ENCODE measurements at regions not wholly inside any gene's neighbourhood (a gene's known extent, or its start where the extent isn't known, plus 50 kb on each side); places are given as distances from the start of the nearest gene placed in this dataset.

GRCh38 chr20:55439070-55439469 is 566.2 kb downstream of the CBLN4 start:
- H3K4me1 ChIP-seq: no peaks in the 10 kb centered on the region
- TF ChIP-seq POLR2AphosphoS5 (IDR thresholded peaks at IDR 0.05; ENCODE audit: insufficient read depth in 1 of 2, low read depth in 1 of 2) (no peak), CTCF (IDR thresholded peaks at IDR 0.05) (no peak), POLR2A (IDR thresholded peaks at IDR 0.05) (no peak)
- H3K4me3 ChIP-seq: no peak overlapping the region
- no peak for DNase-seq (ENCODE audit: extremely low spot score in 2 of 2)
- H3K27ac ChIP-seq: no peak overlapping the region
- H3K36me3 ChIP-seq: no peaks in the 10 kb centered on the region
- intact Hi-C loops (cut with DNase I): no loop called here
- no peaks in the 10 kb centered on the region for H3K9me3 ChIP-seq
- no peaks in the 10 kb centered on the region for H3K27me3 ChIP-seq

GRCh38 chr20:55437798-55438415 is 567.4 kb downstream of the CBLN4 start:
- no peak for TF ChIP-seq CTCF (IDR thresholded peaks at IDR 0.05)
- no peak for TF ChIP-seq POLR2A (IDR thresholded peaks at IDR 0.05)
- no peak for TF ChIP-seq POLR2AphosphoS5 (IDR thresholded peaks at IDR 0.05; ENCODE audit: insufficient read depth in 1 of 2, low read depth in 1 of 2)
- Histone ChIP-seq H3K27me3 (no peaks in the 10 kb centered on the region), H3K9me3 (no peaks in the 10 kb centered on the region), H3K27ac (no peak overlapping the region), H3K36me3 (no peaks in the 10 kb centered on the region), H3K4me1 (no peaks in the 10 kb centered on the region), H3K4me3 (no peak overlapping the region)
- no peak for DNase-seq (ENCODE audit: extremely low spot score in 2 of 2)
- intact Hi-C loops (cut with DNase I): no loop called here

- Histone ChIP-seq H3K36me3 (no peaks in the 10 kb centered on the region), H3K4me3 (no peak overlapping the region), H3K27ac (no peak overlapping the region), H3K27me3 (no peaks in the 10 kb centered on the region), H3K4me1 (peaks cover 7% of the 10 kb centered on the region), H3K9me3 (no peaks in the 10 kb centered on the region)
- no peak for TF ChIP-seq CTCF (IDR thresholded peaks at IDR 0.05)
- no peak for TF ChIP-seq POLR2AphosphoS5 (IDR thresholded peaks at IDR 0.05; ENCODE audit: insufficient read depth in 1 of 2, low read depth in 1 of 2)
- no peak for TF ChIP-seq POLR2A (IDR thresholded peaks at IDR 0.05)
- DNase-seq (ENCODE audit: extremely low spot score in 2 of 2): no peak
- intact Hi-C loops (cut with DNase I): no loop called here
These were observed 580.4 kb downstream of the CBLN4 start for GRCh38 chr20:55424968-55425367.

GRCh38 chr20:55424476-55424875 is 580.8 kb downstream of the CBLN4 start:
- peaks cover 7% of the 10 kb centered on the region for H3K4me1 ChIP-seq
- H3K27me3 ChIP-seq: no peaks in the 10 kb centered on the region
- H3K9me3 ChIP-seq: no peaks in the 10 kb centered on the region
- H3K4me3 ChIP-seq: no peak overlapping the region
- no peak for DNase-seq (ENCODE audit: extremely low spot score in 2 of 2)
- TF ChIP-seq POLR2A (IDR thresholded peaks at IDR 0.05) (no peak), CTCF (IDR thresholded peaks at IDR 0.05) (no peak), POLR2AphosphoS5 (IDR thresholded peaks at IDR 0.05; ENCODE audit: insufficient read depth in 1 of 2, low read depth in 1 of 2) (no peak)
- no peak overlapping the region for H3K27ac ChIP-seq
- no peaks in the 10 kb centered on the region for H3K36me3 ChIP-seq
- intact Hi-C loops (cut with DNase I): no loop called here

GRCh38 chr20:55417836-55418235 is 587.5 kb downstream of the CBLN4 start:
- DNase-seq (ENCODE audit: extremely low spot score in 2 of 2): no peak
- no peak overlapping the region for H3K27ac ChIP-seq
- TF ChIP-seq POLR2A (IDR thresholded peaks at IDR 0.05): no peak
- no peak for TF ChIP-seq POLR2AphosphoS5 (IDR thresholded peaks at IDR 0.05; ENCODE audit: insufficient read depth in 1 of 2, low read depth in 1 of 2)
- no peak for TF ChIP-seq CTCF (IDR thresholded peaks at IDR 0.05)
- H3K4me3 ChIP-seq: no peak overlapping the region
- H3K4me1 ChIP-seq: no peaks in the 10 kb centered on the region
- H3K27me3 ChIP-seq: no peaks in the 10 kb centered on the region
- H3K9me3 ChIP-seq: no peaks in the 10 kb centered on the region
- H3K36me3 ChIP-seq: no peaks in the 10 kb centered on the region
- intact Hi-C loops (cut with DNase I): no loop called here

Data from vagina (tissue), 2 donors.